SU-DHL-6 (cell line): ENCODE measurements at regions not wholly inside any gene's neighbourhood (a gene's known extent, or its start where the extent isn't known, plus 50 kb on each side); places are given as distances from the start of the nearest gene placed in this dataset.

Experiments used
- CTCF ChIP-seq: fragments of 200-600 bp; sonication (generic); IDR thresholded peaks from one replicate; pipeline ENCODE4 v1.5.1; 2017; ENCODE audit warnings: antibody characterized with exemption, mild to moderate bottlenecking, low read length, moderate library complexity; ENCODE audit not compliant: insufficient read depth, poor library complexity, severe bottlenecking
- EZH2phosphoT487 ChIP-seq: fragments of 200-600 bp; sonication (generic), shearing (Covaris generic); conservative IDR thresholded peaks from 2 replicates; pipeline ENCODE4 v1.6.1; 2018; ENCODE audit warnings: mild to moderate bottlenecking, antibody characterized with exemption, low read length, moderate library complexity, mixed read lengths

- no peak for TF ChIP-seq CTCF
- no peak for TF ChIP-seq EZH2phosphoT487
Measured at GRCh38 chr14:98544174-98544573, 727.8 kb downstream of the BCL11B start.
